Fibroblast of lung (primary cell): ENCODE measurements at regions not wholly inside any gene's neighbourhood (a gene's known extent, or its start where the extent isn't known, plus 50 kb on each side); places are given as distances from the start of the nearest gene placed in this dataset.
A peak's percentile ranks its signal among the peaks of the same experiment; 100 is the strongest.

Experiments used
- DNase-seq, 2 donors: peaks; one replicate each; pipeline versions ENCODE4 v3.0.0 to v3.0.0-alpha.2; 2010; ENCODE audit warnings: low read depth in 2 of 2
- H2AFZ ChIP-seq: 2 replicates; pipeline ENCODE4 v1.5.1; 2012; ENCODE audit warnings: low read length, control low read depth, inconsistent platforms
- H3K27ac ChIP-seq: 2 replicates; pipeline ENCODE4 v1.5.1; 2011; ENCODE audit warnings: low read length, control low read depth; ENCODE audit not compliant: insufficient read depth
- H3K27me3 ChIP-seq: 2 replicates; pipeline ENCODE4 v1.5.1; 2011; ENCODE audit warnings: mild to moderate bottlenecking, low read length; ENCODE audit not compliant: control insufficient read depth, insufficient read depth
- H3K36me3 ChIP-seq: 2 replicates; pipeline ENCODE4 v1.5.1; 2011; ENCODE audit warnings: low read length; ENCODE audit not compliant: control insufficient read depth, insufficient read depth
- H3K4me1 ChIP-seq: 2 replicates; pipeline ENCODE4 v1.5.1; 2011; ENCODE audit warnings: low read length; ENCODE audit not compliant: control insufficient read depth, insufficient read depth; ENCODE audit errors: extremely low read depth
- H3K4me2 ChIP-seq: 2 replicates; pipeline ENCODE4 v1.5.1; 2011; ENCODE audit warnings: low read length, control low read depth; ENCODE audit not compliant: insufficient read depth; ENCODE audit errors: extremely low read depth
- H3K4me3 ChIP-seq, 4 experiments: fragments of 200-600 bp in 1 of 4; sonication (generic) in 1 of 4; replicated peaks in 1 of 4; 2 replicates each; pipeline ENCODE4 v1.5.1; 2011 to 2016; ENCODE audit warnings: low read length in 4 of 4, low read depth in 3 of 4, mild to moderate bottlenecking in 3 of 4, control low read depth in 2 of 4, inconsistent platforms in 1 of 4, mixed read lengths in 1 of 4; ENCODE audit not compliant: insufficient read depth in 1 of 4; ENCODE audit errors: control extremely low read depth in 1 of 4
- H3K79me2 ChIP-seq: 2 replicates; pipeline ENCODE4 v1.5.1; 2012; ENCODE audit warnings: mild to moderate bottlenecking, low read length, inconsistent platforms; ENCODE audit not compliant: control insufficient read depth, insufficient read depth
- H3K9ac ChIP-seq: 2 replicates; pipeline ENCODE4 v1.5.1; 2011; ENCODE audit warnings: mild to moderate bottlenecking, low read length, control low read depth; ENCODE audit not compliant: insufficient read depth
- H3K9me3 ChIP-seq: 2 replicates; pipeline ENCODE4 v1.5.1; 2012; ENCODE audit warnings: low read depth, low read length; ENCODE audit not compliant: control insufficient read depth, insufficient read depth
- H4K20me1 ChIP-seq: 2 replicates; pipeline ENCODE4 v1.5.1; 2011; ENCODE audit warnings: low read length; ENCODE audit not compliant: control insufficient read depth, insufficient read depth; ENCODE audit errors: extremely low read depth
- CTCF ChIP-seq, 2 donors: IDR thresholded peaks in 1 of 2; conservative IDR thresholded peaks in 1 of 2; 1 replicate in 1 of 2; 2 replicates in 1 of 2; pipeline ENCODE4 v1.5.1; 2011 to 2012; ENCODE audit warnings: low read length in 2 of 2, control low read depth in 1 of 2, inconsistent platforms in 1 of 2, low read depth in 1 of 2, mild to moderate bottlenecking in 1 of 2
- EZH2 ChIP-seq: IDR thresholded peaks from 2 replicates; pipeline ENCODE4 v1.5.1; 2012; ENCODE audit warnings: low read length, control low read depth, mild to moderate bottlenecking; ENCODE audit errors: missing control alignments

- H3K27me3 ChIP-seq, result no peaks in the 10 kb centered on the region
- no peaks in the 10 kb centered on the region for H3K36me3 ChIP-seq
- no peak overlapping the region for H2AFZ ChIP-seq
- H3K9ac ChIP-seq, result no peak overlapping the region
- no peaks in the 10 kb centered on the region for H4K20me1 ChIP-seq
- TF ChIP-seq CTCF (conservative IDR thresholded peaks at IDR 0.05 in 1 of 2, IDR thresholded peaks at IDR 0.05 in 1 of 2; ENCODE audit: low read depth in 1 of 2, low read length in 2 of 2), result no peak
- no peak for DNase-seq
- H3K27ac ChIP-seq, result no peak overlapping the region
- no peak overlapping the region for H3K4me2 ChIP-seq
- H3K4me3 ChIP-seq, result no peak overlapping the region
- H3K9me3 ChIP-seq, result no peaks in the 10 kb centered on the region
- no peaks in the 10 kb centered on the region for H3K79me2 ChIP-seq
- no peaks in the 10 kb centered on the region for H3K4me1 ChIP-seq
These were observed 115.2 kb downstream of the EDEM1 start for GRCh38 chr3:5302661-5303060.

- H2AFZ ChIP-seq, result no peak overlapping the region
- no peak overlapping the region for H3K9ac ChIP-seq
- H4K20me1 ChIP-seq, result no peaks in the 10 kb centered on the region
- H3K9me3 ChIP-seq, result no peaks in the 10 kb centered on the region
- no peaks in the 10 kb centered on the region for H3K4me1 ChIP-seq
- H3K27ac ChIP-seq, result no peak overlapping the region
- no peak for DNase-seq
- TF ChIP-seq EZH2, result no peak
- TF ChIP-seq CTCF (conservative IDR thresholded peaks at IDR 0.05 in 1 of 2, IDR thresholded peaks at IDR 0.05 in 1 of 2; ENCODE audit: low read depth in 1 of 2, low read length in 2 of 2), result no peak
- no peaks in the 10 kb centered on the region for H3K36me3 ChIP-seq
- no peaks in the 10 kb centered on the region for H3K27me3 ChIP-seq
- no peak overlapping the region for H3K4me3 ChIP-seq
- H3K79me2 ChIP-seq, result no peaks in the 10 kb centered on the region
- no peak overlapping the region for H3K4me2 ChIP-seq
These were observed 116.7 kb downstream of the EDEM1 start for GRCh38 chr3:5304188-5304587.

- TF ChIP-seq CTCF (conservative IDR thresholded peaks at IDR 0.05 in 1 of 2, IDR thresholded peaks at IDR 0.05 in 1 of 2; ENCODE audit: low read depth in 1 of 2, low read length in 2 of 2), result peak; percentile 42 to 72
- TF ChIP-seq EZH2, result no peak
- DNase-seq, result peak; percentile 20 to 33
- no peak overlapping the region for H3K4me3 ChIP-seq
These were observed 117.5 kb downstream of the EDEM1 start for GRCh38 chr3:5304789-5305683.

More at GRCh38 chr3:5304789-5305683, 117.5 kb downstream of the EDEM1 start:
- H3K4me1 ChIP-seq, result no peaks in the 10 kb centered on the region
- no peaks in the 10 kb centered on the region for H3K79me2 ChIP-seq
- no peak overlapping the region for H3K9ac ChIP-seq
- H3K27ac ChIP-seq, result no peak overlapping the region
- no peaks in the 10 kb centered on the region for H3K27me3 ChIP-seq
- H2AFZ ChIP-seq, result no peak overlapping the region
- H3K36me3 ChIP-seq, result no peaks in the 10 kb centered on the region
- H4K20me1 ChIP-seq, result no peaks in the 10 kb centered on the region
- no peaks in the 10 kb centered on the region for H3K9me3 ChIP-seq
- H3K4me2 ChIP-seq, result no peak overlapping the region
